ENCODE measurements at regions not wholly inside any gene's neighbourhood (a gene's known extent, or its start where the extent isn't known, plus 50 kb on each side); places are given as distances from the start of the nearest gene placed in this dataset.
A peak's percentile ranks its signal among the peaks of the same experiment; 100 is the strongest.

- no peak for TF ChIP-seq HES2 (IDR thresholded peaks at IDR 0.05)
Observed at GRCh38 chr3:64294771-64295170, 69.5 kb upstream of the PRICKLE2 start (continued).

- 0 out of 6 replicates have a peak overlapping the region, but pooled peaks of 1 of the 2 experiments have one; percentile 19 for H3K27ac ChIP-seq
- H3K4me3 ChIP-seq, result no peak overlapping the region
- 94% methylated on average over 9 of the region's 9 CpGs for WGBS (ENCODE audit: missing lambda C conversion rate)
- ChIA-PET CTCF (no interaction called here), POLR2A (no interaction called here)
- no peak for FAIRE-seq
- no peak for ATAC-seq
- no peak for DNase-seq (ENCODE audit: low read depth in 1 of 2, low spot score in 1 of 2)
- H3K4me2 ChIP-seq, result no peak overlapping the region
- H3K9me3 ChIP-seq, result peaks cover 11% of the 10 kb centered on the region
- TF ChIP-seq TP53 (CRISPR knock-in tag; IDR thresholded peaks at IDR 0.05), result no peak
- TF ChIP-seq, protein P1, sequence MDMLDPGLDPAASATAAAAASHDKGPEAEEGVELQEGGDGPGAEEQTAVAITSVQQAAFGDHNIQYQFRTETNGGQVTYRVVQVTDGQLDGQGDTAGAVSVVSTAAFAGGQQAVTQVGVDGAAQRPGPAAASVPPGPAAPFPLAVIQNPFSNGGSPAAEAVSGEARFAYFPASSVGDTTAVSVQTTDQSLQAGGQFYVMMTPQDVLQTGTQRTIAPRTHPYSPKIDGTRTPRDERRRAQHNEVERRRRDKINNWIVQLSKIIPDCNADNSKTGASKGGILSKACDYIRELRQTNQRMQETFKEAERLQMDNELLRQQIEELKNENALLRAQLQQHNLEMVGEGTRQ (IDR thresholded peaks at IDR 0.05), result no peak
- TF ChIP-seq GATA3 (IDR thresholded peaks at IDR 0.05; ENCODE audit: borderline replicate concordance), result no peak
- TF ChIP-seq, protein P2, sequence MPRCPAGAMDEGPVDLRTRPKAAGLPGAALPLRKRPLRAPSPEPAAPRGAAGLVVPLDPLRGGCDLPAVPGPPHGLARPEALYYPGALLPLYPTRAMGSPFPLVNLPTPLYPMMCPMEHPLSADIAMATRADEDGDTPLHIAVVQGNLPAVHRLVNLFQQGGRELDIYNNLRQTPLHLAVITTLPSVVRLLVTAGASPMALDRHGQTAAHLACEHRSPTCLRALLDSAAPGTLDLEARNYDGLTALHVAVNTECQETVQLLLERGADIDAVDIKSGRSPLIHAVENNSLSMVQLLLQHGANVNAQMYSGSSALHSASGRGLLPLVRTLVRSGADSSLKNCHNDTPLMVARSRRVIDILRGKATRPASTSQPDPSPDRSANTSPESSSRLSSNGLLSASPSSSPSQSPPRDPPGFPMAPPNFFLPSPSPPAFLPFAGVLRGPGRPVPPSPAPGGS (IDR thresholded peaks at IDR 0.05), result no peak
- no peak for TF ChIP-seq EP300 (IDR thresholded peaks at IDR 0.05)
- TF ChIP-seq, protein P3, sequence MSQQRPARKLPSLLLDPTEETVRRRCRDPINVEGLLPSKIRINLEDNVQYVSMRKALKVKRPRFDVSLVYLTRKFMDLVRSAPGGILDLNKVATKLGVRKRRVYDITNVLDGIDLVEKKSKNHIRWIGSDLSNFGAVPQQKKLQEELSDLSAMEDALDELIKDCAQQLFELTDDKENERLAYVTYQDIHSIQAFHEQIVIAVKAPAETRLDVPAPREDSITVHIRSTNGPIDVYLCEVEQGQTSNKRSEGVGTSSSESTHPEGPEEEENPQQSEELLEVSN (IDR thresholded peaks at IDR 0.05; ENCODE audit: borderline replicate concordance, low read depth), result no peak
- TF ChIP-seq, protein P4, sequence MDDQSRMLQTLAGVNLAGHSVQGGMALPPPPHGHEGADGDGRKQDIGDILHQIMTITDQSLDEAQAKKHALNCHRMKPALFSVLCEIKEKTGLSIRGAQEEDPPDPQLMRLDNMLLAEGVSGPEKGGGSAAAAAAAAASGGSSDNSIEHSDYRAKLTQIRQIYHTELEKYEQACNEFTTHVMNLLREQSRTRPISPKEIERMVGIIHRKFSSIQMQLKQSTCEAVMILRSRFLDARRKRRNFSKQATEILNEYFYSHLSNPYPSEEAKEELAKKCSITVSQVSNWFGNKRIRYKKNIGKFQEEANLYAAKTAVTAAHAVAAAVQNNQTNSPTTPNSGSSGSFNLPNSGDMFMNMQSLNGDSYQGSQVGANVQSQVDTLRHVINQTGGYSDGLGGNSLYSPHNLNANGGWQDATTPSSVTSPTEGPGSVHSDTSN (IDR thresholded peaks at IDR 0.05), result no peak
- no peak for TF ChIP-seq ZNF302 (CRISPR knock-in tag; IDR thresholded peaks at IDR 0.05)
- H3K4me1 ChIP-seq, result peaks cover 25% of the 10 kb centered on the region
Observed at GRCh38 chr3:64293121-64293520, 67.9 kb upstream of the PRICKLE2 start.

GRCh38 chr3:64291956-64292355 is 66.7 kb upstream of the PRICKLE2 start:
- TF ChIP-seq CBX8 (IDR thresholded peaks at IDR 0.05) (no peak), TP53 (CRISPR knock-in tag; IDR thresholded peaks at IDR 0.05) (no peak), CBX2 (IDR thresholded peaks at IDR 0.05; ENCODE audit: borderline replicate concordance, low read depth) (no peak), ZNF302 (CRISPR knock-in tag; IDR thresholded peaks at IDR 0.05) (no peak), NR3C1 (IDR thresholded peaks at IDR 0.05) (no peak)
- TF ChIP-seq, protein P2 (IDR thresholded peaks at IDR 0.05), result no peak
- ATAC-seq (no peak), FAIRE-seq (no peak), DNase-seq (ENCODE audit: low read depth in 1 of 2, low spot score in 1 of 2) (no peak)
- Histone ChIP-seq H3K4me3 (no peak overlapping the region), H3K27ac (peak overlapping the region; percentile 68 to 84; a peak in 3 of 6 replicates), H3K4me1 (peaks cover 25% of the 10 kb centered on the region), H3K4me2 (peak overlapping the region; percentile 50; the same call in 2 of the 3 replicates), H3K9me3 (peaks cover 3% of the 10 kb centered on the region)
- CTCF ChIA-PET, result no interaction called here
- 88% methylated on average over 4 of the region's 4 CpGs for WGBS (ENCODE audit: missing lambda C conversion rate)
- POLR2A ChIA-PET, result no interaction called here

- Histone ChIP-seq H3K9me3 (no peaks in the 10 kb centered on the region; the same call in 2 of the 3 replicates), H3K27ac (peak overlapping the region; percentile 68 to 84), H3K4me2 (peak overlapping the region; percentile 50), H3K4me1 (peaks cover 25% of the 10 kb centered on the region), H3K4me3 (no peak overlapping the region)
- no peak for FAIRE-seq
- WGBS (ENCODE audit: missing lambda C conversion rate), result 7% methylated on average over 3 of the region's 3 CpGs
- peak; percentile 77 to 91 for ATAC-seq
- peak; percentile 24 to 47 for DNase-seq (ENCODE audit: low read depth in 1 of 2, low spot score in 1 of 2)
- POLR2A ChIA-PET, result no interaction called here
- CTCF ChIA-PET, result no interaction called here
- TF ChIP-seq FOSB (CRISPR knock-in tag; IDR thresholded peaks at IDR 0.05), result no peak
- no peak for TF ChIP-seq FOXS1 (CRISPR knock-in tag; IDR thresholded peaks at IDR 0.05)
- no peak for TF ChIP-seq POLR2A (IDR thresholded peaks at IDR 0.05; ENCODE audit: low read length)
- no peak for TF ChIP-seq ZFP36 (IDR thresholded peaks at IDR 0.05; ENCODE audit: borderline replicate concordance, partially characterized antibody)
- 0 out of 5 replicates have a peak, but pooled peaks of 1 of the 2 experiments have one; percentile 29 for TF ChIP-seq JUN (IDR thresholded peaks at IDR 0.05)
- peak; percentile 60; the same call in 1 of the 2 replicates for TF ChIP-seq JUNB (IDR thresholded peaks at IDR 0.05)
- TF ChIP-seq FOSL2 (IDR thresholded peaks at IDR 0.05), result peak; percentile 52
- peak; percentile 78 for TF ChIP-seq FOSL2 (CRISPR knock-in tag; IDR thresholded peaks at IDR 0.05)
- no peak for TF ChIP-seq MAZ (IDR thresholded peaks at IDR 0.05; ENCODE audit: borderline replicate concordance, low read depth, low read length)
- TF ChIP-seq MAFK (IDR thresholded peaks at IDR 0.05; ENCODE audit: partially characterized antibody), result no peak
- peak; percentile 33 to 66; a peak in 2 of 4 replicates for TF ChIP-seq CEBPB (IDR thresholded peaks at IDR 0.05)
- TF ChIP-seq RFX5 (IDR thresholded peaks at IDR 0.05), result no peak
- TF ChIP-seq NPAS2 (CRISPR knock-in tag; IDR thresholded peaks at IDR 0.05; ENCODE audit: borderline replicate concordance), result no peak
- no peak for TF ChIP-seq EP300 (IDR thresholded peaks at IDR 0.05)
- no peak for TF ChIP-seq ZC3H11A (IDR thresholded peaks at IDR 0.05)
- TF ChIP-seq, protein P5, sequence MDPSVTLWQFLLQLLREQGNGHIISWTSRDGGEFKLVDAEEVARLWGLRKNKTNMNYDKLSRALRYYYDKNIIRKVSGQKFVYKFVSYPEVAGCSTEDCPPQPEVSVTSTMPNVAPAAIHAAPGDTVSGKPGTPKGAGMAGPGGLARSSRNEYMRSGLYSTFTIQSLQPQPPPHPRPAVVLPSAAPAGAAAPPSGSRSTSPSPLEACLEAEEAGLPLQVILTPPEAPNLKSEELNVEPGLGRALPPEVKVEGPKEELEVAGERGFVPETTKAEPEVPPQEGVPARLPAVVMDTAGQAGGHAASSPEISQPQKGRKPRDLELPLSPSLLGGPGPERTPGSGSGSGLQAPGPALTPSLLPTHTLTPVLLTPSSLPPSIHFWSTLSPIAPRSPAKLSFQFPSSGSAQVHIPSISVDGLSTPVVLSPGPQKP (IDR thresholded peaks at IDR 0.05; ENCODE audit: low read depth, low read length), result no peak
- TF ChIP-seq HOXB5 (CRISPR knock-in tag; IDR thresholded peaks at IDR 0.05), result no peak
- no peak for TF ChIP-seq HDAC2 (IDR thresholded peaks at IDR 0.05)
Observed at GRCh38 chr3:64291345-64291744, 66.1 kb upstream of the PRICKLE2 start.
